ENCODE measurements at regions not wholly inside any gene's neighbourhood (a gene's known extent, or its start where the extent isn't known, plus 50 kb on each side); places are given as distances from the start of the nearest gene placed in this dataset.
"Not testable (repeated sequence)": the region's sequence is repeated elsewhere in the genome, so short reads cannot be mapped to it uniquely, and the experiment has no call there.

GRCh38 chr5:118146824-118147223 lies 841.5 kb downstream of the DTWD2 start:
- no peak for DNase-seq

DNA sequence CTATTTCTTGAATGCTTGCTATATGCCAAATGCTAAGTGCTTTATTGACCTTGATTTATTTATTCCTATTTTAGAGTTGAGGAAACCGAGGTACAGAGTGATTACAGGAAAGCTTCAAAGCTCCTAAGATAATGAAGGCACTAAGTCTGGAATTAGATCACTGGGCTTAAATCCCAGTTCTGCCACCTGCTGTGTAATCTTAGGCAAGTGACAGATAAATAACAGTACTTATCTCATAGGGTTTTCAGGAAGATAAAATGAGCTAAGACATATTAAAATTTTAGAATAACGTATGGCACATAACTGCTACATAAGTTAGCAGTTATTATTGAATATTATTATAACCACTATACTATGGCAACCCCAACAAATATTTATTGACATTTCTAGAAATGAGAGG lies 843.8 kb downstream of the DTWD2 start:
- no peak for DNase-seq

DNA sequence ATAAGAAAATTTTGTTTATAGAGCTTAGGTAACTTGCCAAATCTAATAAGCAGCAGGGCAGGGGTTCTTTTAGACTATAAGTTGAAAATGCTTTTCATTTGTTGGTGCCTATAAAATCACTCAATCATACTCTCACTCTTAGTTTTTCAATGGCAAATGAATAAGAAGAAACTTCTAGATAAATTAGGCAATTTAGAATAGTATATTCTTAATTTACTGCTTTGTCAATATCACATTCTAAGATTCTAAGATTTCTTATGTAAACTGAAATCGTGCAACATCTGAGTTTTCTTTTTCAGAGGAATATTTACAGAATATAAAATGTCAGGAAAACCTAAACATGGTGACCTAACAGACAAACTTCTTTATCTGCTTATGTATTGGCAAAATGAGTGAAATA lies 849.0 kb downstream of the DTWD2 start:
- no peak for DNase-seq

DNA sequence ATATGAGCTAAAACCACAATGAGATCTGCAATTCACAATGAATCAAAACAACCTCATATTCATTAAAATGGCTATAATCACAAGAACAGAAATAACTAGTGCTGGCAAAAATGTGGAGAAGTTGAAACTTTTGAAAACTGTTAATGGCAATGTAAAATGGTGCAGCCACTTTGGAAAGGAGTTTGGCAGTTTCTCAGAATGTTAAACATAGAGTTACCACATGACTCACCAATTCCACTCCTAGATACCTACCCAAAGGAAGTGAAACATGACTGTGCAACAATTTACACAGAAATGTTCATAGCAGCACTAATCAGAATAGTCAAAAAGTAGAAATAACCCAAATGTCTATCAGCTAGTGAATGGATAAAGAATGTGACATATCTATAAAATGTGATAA lies 862.2 kb downstream of the DTWD2 start:
- DNase-seq: no peak

- no peak for DNase-seq
Measured at GRCh38 chr5:118125687-118126086, 862.7 kb downstream of the DTWD2 start.

DNA sequence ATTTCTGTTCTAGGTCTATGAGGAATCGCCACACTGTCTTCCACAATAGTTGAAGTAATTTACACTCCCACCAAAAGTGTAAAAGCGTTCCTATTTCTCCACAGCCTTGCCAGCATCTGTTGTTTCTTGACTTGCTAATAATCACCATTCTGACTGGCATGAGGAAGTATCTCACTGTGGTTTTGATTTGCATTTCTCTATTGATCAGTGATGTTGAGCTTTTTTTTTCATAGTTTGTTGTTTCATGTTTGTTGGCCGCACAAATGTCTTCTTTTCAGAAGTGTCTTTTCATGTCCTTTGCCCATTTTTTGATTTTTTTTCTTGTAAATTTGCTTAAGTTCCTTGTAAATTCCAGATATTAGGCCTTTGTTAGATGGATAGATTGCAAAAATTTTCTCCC lies 867.1 kb downstream of the DTWD2 start:
- no peak for DNase-seq

- DNase-seq: no peak
Measured at GRCh38 chr5:118115791-118116190, 872.6 kb downstream of the DTWD2 start.

- DNase-seq: no peak
Measured at GRCh38 chr5:118111956-118112355, 876.4 kb downstream of the DTWD2 start.

GRCh38 chr5:118107246-118107645 lies 881.1 kb downstream of the DTWD2 start:
- DNase-seq: not testable (repeated sequence)

GRCh38 chr5:118098716-118099115 lies 889.6 kb downstream of the DTWD2 start:
- no peak for DNase-seq

- no peak for DNase-seq
Measured at GRCh38 chr5:118095115-118095514, 893.2 kb downstream of the DTWD2 start.

- no peak for DNase-seq
Measured at GRCh38 chr5:118088448-118088847, 899.9 kb downstream of the DTWD2 start.

GRCh38 chr5:118076490-118076889 lies 911.9 kb downstream of the DTWD2 start:
- DNase-seq: no peak

- DNase-seq: no peak
Measured at GRCh38 chr5:118070041-118070440, 918.3 kb downstream of the DTWD2 start.

GRCh38 chr5:118069452-118069851 lies 918.9 kb downstream of the DTWD2 start:
- no peak for DNase-seq

GRCh38 chr5:118068886-118069285 lies 919.5 kb downstream of the DTWD2 start:
- no peak for DNase-seq

DNA sequence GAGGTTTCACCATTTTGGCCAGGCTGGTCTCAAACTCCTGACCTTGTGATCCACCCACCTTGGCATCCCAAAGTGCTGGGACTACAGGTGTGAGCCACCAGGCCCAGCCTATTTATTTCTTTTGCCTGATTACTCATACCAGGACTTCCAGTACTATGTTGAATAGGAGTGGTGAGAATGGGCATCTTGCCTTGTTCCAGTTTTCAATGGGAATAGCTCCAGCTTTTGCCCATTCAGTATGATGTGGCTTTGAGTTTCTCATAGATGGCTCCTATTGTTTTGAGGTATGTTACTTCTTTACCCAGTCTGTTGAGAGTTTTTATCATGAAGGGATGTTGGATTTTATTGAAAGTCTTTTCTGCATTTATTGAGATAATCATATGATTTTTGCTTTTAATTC lies 924.5 kb downstream of the DTWD2 start:
- not testable (repeated sequence) for DNase-seq

- DNase-seq: no peak
Measured at GRCh38 chr5:118060833-118061232, 927.5 kb downstream of the DTWD2 start.

DNA sequence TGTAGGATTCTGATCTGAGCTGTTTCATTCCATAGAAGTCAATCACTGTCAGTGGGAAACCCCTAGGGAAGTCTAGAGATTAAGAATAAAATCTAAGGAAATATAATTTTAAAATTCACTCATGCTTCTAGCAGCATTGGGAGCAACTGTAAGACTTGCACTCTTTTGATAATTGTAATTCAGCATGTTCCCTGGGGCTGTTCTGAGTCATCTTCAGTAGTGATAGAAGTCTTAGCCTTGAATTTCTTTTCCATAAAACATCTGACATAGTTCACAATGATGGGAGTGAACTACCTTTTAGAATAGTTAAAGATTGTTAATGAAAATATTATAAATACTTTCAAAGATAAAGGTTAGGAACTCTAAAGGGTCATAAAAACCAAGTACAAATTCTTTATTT lies 935.8 kb downstream of the DTWD2 start:
- no peak for DNase-seq

GRCh38 chr5:118044169-118044568 lies 944.2 kb downstream of the DTWD2 start:
- no peak for DNase-seq

DNA sequence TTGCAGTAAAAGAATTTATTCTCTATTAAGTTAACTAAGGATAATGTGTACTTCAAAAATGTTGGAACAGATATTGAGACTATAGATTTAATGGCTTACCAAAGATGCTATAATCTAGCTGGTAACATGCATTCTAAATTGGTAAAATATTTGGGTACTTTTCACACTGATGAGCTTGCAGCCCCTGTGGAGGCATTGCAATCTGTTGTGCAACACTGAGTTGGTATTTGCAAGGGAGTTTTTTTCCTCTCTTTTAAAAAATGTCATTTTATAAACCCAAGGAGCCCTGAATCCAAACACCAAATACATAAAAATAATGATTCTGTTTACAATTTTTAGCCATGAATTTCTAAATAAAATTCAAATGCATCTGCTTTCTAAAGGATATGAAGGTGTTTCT lies 944.8 kb downstream of the DTWD2 start:
- no peak for DNase-seq

GRCh38 chr5:118042076-118042475 lies 946.3 kb downstream of the DTWD2 start:
- DNase-seq: no peak

GRCh38 chr5:118040496-118040895 lies 947.9 kb downstream of the DTWD2 start:
- DNase-seq: no peak

DNA sequence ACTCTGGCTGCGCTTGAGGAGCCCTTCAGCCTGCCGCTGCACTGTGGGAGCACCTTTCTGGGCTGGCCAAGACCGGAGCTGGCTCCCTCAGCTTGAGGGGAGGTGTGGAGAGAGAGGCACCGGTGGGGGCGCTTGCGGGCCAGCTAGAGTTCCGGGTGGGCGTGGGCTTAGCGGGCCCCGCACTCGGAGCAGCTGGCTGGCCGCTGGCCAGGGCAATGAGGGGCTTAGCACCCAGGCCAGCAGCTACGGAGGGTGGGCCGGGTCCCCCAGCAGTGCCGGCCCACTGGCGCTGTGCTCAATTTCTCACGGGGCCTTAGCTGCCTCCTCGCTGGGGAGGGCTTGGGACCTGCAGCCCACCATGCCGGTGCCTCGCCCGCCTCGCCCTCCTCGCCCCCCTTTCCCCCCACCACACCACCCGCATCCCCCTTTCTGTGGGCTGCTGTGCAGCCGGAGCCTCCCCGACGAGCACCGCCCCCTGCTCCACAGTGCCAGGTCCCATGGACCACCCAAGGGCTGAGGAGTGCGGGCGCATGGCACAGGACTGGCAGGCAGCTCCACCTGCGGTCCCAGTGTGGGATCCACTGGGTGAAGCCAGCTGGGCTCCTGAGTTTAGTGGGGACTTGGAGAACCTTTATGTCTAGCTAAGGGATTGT lies 954.5 kb downstream of the DTWD2 start:
- no peak for DNase-seq

DNA sequence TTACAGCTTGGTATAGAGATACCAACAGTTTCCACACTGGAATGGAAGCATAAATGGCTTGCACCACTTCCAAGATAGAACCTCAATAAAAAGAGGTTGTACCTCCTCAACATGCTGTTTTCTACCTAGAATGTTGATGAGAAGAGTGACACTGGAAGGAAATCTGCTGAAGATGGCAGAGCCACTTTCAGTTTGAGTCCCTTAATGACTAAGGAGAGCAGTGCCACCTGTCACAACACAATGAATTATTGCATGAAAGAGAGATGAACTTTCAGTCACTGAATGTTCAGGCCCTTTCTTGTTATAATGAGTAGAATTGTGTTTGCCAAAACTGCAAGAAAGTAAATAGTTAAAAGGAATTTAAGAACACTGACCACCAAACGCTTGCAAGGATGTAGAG lies 958.5 kb downstream of the DTWD2 start:
- no peak for DNase-seq

DNA sequence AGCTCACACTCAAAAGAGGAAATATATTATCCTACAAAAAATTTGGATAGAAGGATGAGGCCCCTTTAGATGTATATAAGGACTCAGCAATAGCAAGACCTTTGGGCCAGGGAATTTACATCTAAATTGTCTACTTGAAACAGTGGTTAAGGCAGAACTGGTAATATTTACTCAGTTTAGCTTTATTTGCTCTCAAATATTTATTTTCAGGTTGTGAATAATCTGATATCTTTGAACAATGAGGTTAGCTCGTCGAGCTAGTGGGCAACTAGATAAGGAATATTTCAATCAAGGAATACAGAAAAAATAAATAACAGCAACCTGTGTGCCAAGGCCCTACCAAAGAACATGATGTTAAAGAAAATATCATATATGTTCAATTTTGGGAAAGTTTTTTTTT lies 966.3 kb downstream of the DTWD2 start:
- DNase-seq: no peak
